ENCODE measurements at regions not wholly inside any gene's neighbourhood (a gene's known extent, or its start where the extent isn't known, plus 50 kb on each side); places are given as distances from the start of the nearest gene placed in this dataset.

- ChIA-PET CTCF (interaction anchor here (0.6 to 2.0 kb wide), 7 partner anchors 11 to 782 kb away, joined by 3 to 13 read pairs (median 3); no protein-coding TSS in a partner anchor), POLR2A (interaction anchor here (1.0 kb wide), 1 partner anchor 108 kb away, joined by 3 read pairs; the partner anchor contains the start of gene CAND1)
- Mint-ChIP-seq H3K27ac (no peak overlapping the region), H3K27me3 (peaks cover 7% of the 10 kb centered on the region), H3K9me3 (no peaks in the 10 kb centered on the region), H3K4me1 (no peaks in the 10 kb centered on the region), H3K36me3 (ENCODE audit: low read depth) (no peaks in the 10 kb centered on the region), H3K4me3 (no peak overlapping the region)
- ATAC-seq (ENCODE audit: low read depth) (no peak), DNase-seq (no peak)
- intact Hi-C loops (cut with micrococcal nuclease): loop anchor here (1.0 kb wide), 2 partner anchors 108 to 782 kb away; partner anchors contain the start of gene CAND1
- no peak for TF ChIP-seq CTCF (IDR thresholded peaks at IDR 0.05)
Observed at GRCh38 chr12:67161322-67161918, 107.7 kb upstream of the CAND1 start.

- Mint-ChIP-seq H3K4me1 (no peaks in the 10 kb centered on the region), H3K27ac (no peak overlapping the region), H3K27me3 (peaks cover 8% of the 10 kb centered on the region), H3K4me3 (no peak overlapping the region), H3K9me3 (peaks cover 2% of the 10 kb centered on the region), H3K36me3 (ENCODE audit: low read depth) (no peaks in the 10 kb centered on the region)
- intact Hi-C loops (cut with micrococcal nuclease): no loop called here
- ChIA-PET CTCF (no interaction called here), POLR2A (no interaction called here)
- DNase-seq (no peak), ATAC-seq (ENCODE audit: low read depth) (no peak)
- no peak for TF ChIP-seq CTCF (IDR thresholded peaks at IDR 0.05)
Observed at GRCh38 chr12:67173258-67173657, 95.9 kb upstream of the CAND1 start.

DNA sequence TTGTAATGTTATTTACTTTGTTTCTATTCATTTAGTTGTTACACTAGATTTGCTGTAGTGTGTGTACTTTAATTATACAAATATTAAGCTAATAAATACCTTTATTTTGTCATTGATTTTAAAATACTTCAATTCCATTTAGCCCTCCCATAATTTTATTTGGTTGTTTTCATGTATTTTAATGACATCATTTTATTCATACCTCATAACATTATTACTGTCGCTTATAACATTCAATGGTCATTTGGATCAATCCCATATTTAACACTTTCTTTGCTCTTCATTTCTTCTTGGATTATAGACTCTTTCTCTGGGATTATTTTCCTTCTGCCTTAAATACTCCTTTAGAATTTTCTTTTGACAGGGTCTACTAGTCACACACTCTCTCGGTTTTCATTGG lies 86.6 kb upstream of the CAND1 start:
- H3K27me3 Mint-ChIP-seq: peaks cover 26% of the 10 kb centered on the region
- no peak overlapping the region for H3K4me3 Mint-ChIP-seq
- CTCF ChIA-PET: interaction anchor here (0.6 kb wide), 1 partner anchor 19 kb away, joined by 3 read pairs; no protein-coding TSS in a partner anchor
- H3K27ac Mint-ChIP-seq: no peak overlapping the region
- DNase-seq (no peak), ATAC-seq (ENCODE audit: low read depth) (no peak)
- no peak for TF ChIP-seq CTCF (IDR thresholded peaks at IDR 0.05)
- H3K9me3 Mint-ChIP-seq: peaks cover 8% of the 10 kb centered on the region
- H3K4me1 Mint-ChIP-seq: no peaks in the 10 kb centered on the region
- intact Hi-C loops (cut with micrococcal nuclease): no loop called here
- no peaks in the 10 kb centered on the region for H3K36me3 Mint-ChIP-seq (ENCODE audit: low read depth)
- POLR2A ChIA-PET: no interaction called here

DNA sequence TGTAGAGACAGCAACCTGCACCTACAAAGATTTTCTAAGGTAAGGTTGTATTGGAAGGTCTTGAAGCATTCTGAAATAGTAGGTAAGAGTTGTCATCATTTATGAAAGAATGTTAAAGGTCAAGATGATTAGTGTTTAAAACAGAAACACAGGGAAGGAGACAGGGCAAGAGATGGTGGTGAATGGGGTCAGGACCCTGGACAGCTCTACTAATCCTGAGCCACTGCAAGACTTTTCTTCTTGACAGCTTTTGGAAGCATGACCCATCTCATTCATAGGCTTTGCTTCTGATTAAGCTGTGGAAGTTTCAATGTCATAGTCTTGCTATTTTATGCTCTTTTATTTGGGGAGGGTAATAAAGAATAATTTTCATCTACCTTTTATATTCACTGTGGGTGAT lies 75.5 kb upstream of the CAND1 start:
- POLR2A ChIA-PET: no interaction called here
- CTCF ChIA-PET: no interaction called here
- H3K4me3 Mint-ChIP-seq: no peak overlapping the region
- H3K9me3 Mint-ChIP-seq: no peaks in the 10 kb centered on the region
- H3K27ac Mint-ChIP-seq: no peak overlapping the region
- no peaks in the 10 kb centered on the region for H3K4me1 Mint-ChIP-seq
- no peak for ATAC-seq (ENCODE audit: low read depth)
- peaks cover 3% of the 10 kb centered on the region for H3K27me3 Mint-ChIP-seq
- intact Hi-C loops (cut with micrococcal nuclease): no loop called here
- TF ChIP-seq CTCF (IDR thresholded peaks at IDR 0.05): no peak
- no peaks in the 10 kb centered on the region for H3K36me3 Mint-ChIP-seq (ENCODE audit: low read depth)
- DNase-seq: no peak

GRCh38 chr12:67200386-67200785 lies 68.8 kb upstream of the CAND1 start:
- Mint-ChIP-seq H3K36me3 (ENCODE audit: low read depth) (no peaks in the 10 kb centered on the region), H3K9me3 (no peaks in the 10 kb centered on the region), H3K27me3 (peaks cover 9% of the 10 kb centered on the region), H3K4me1 (peaks cover 5% of the 10 kb centered on the region), H3K27ac (no peak overlapping the region), H3K4me3 (no peak overlapping the region)
- POLR2A ChIA-PET: no interaction called here
- CTCF ChIA-PET: no interaction called here
- intact Hi-C loops (cut with micrococcal nuclease): no loop called here
- ATAC-seq (ENCODE audit: low read depth) (no peak), DNase-seq (no peak)
- TF ChIP-seq CTCF (IDR thresholded peaks at IDR 0.05): no peak
